GM12878 (cell line): ENCODE measurements at regions not wholly inside any gene's neighbourhood (a gene's known extent, or its start where the extent isn't known, plus 50 kb on each side); places are given as distances from the start of the nearest gene placed in this dataset.

Source experiments
- CEBPZ ChIP-seq: fragments of 150-350 bp; IDR thresholded peaks from 2 replicates; pipeline ENCODE4 v1.6.1; 2016; ENCODE audit warnings: low read depth, low read length
- CREM ChIP-seq: IDR thresholded peaks from 2 replicates; pipeline ENCODE4 v1.6.1; 2014; ENCODE audit warnings: antibody characterized with exemption, low read depth
- PBX3 ChIP-seq: IDR thresholded peaks from 2 replicates; pipeline ENCODE4 v1.6.1; 2011; ENCODE audit warnings: mild to moderate bottlenecking, low read depth, low read length, moderate library complexity; ENCODE audit not compliant: insufficient replicate concordance
- POLR2A ChIP-seq: IDR thresholded peaks from 2 replicates; pipeline ENCODE4 v1.6.1; 2011; ENCODE audit warnings: low read depth, mild to moderate bottlenecking, low read length
- RFX5 ChIP-seq: IDR thresholded peaks from 2 replicates; pipeline ENCODE4 v1.6.1; 2011; ENCODE audit warnings: low read depth, low read length, improper control_type of control experiment
- TF ChIP-seq, protein P1 (sequence below): fragments of 450-650 bp; IDR thresholded peaks from 2 replicates; pipeline ENCODE4 v1.6.1; 2017; ENCODE audit warnings: mild to moderate bottlenecking
- TF ChIP-seq, protein P2 (sequence below), 3 experiments: IDR thresholded peaks in 2 of 3; conservative IDR thresholded peaks in 1 of 3; 2 replicates each; pipeline ENCODE4 v1.5.1; 2011; ENCODE audit warnings: low read depth in 3 of 3, low read length in 3 of 3, mild to moderate bottlenecking in 3 of 3, control low read depth in 2 of 3, moderate library complexity in 2 of 3, inconsistent platforms in 1 of 3, mixed read lengths in 1 of 3; ENCODE audit not compliant: control insufficient read depth in 2 of 3, insufficient read depth in 1 of 3; ENCODE audit errors: extremely low read depth in 1 of 3

- TF ChIP-seq CEBPZ = no peak
- TF ChIP-seq RFX5 = no peak
- TF ChIP-seq, protein P1, sequence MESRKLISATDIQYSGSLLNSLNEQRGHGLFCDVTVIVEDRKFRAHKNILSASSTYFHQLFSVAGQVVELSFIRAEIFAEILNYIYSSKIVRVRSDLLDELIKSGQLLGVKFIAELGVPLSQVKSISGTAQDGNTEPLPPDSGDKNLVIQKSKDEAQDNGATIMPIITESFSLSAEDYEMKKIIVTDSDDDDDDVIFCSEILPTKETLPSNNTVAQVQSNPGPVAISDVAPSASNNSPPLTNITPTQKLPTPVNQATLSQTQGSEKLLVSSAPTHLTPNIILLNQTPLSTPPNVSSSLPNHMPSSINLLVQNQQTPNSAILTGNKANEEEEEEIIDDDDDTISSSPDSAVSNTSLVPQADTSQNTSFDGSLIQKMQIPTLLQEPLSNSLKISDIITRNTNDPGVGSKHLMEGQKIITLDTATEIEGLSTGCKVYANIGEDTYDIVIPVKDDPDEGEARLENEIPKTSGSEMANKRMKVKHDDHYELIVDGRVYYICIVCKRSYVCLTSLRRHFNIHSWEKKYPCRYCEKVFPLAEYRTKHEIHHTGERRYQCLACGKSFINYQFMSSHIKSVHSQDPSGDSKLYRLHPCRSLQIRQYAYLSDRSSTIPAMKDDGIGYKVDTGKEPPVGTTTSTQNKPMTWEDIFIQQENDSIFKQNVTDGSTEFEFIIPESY = no peak
- TF ChIP-seq PBX3 = no peak
- TF ChIP-seq, protein P2, sequence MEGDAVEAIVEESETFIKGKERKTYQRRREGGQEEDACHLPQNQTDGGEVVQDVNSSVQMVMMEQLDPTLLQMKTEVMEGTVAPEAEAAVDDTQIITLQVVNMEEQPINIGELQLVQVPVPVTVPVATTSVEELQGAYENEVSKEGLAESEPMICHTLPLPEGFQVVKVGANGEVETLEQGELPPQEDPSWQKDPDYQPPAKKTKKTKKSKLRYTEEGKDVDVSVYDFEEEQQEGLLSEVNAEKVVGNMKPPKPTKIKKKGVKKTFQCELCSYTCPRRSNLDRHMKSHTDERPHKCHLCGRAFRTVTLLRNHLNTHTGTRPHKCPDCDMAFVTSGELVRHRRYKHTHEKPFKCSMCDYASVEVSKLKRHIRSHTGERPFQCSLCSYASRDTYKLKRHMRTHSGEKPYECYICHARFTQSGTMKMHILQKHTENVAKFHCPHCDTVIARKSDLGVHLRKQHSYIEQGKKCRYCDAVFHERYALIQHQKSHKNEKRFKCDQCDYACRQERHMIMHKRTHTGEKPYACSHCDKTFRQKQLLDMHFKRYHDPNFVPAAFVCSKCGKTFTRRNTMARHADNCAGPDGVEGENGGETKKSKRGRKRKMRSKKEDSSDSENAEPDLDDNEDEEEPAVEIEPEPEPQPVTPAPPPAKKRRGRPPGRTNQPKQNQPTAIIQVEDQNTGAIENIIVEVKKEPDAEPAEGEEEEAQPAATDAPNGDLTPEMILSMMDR (IDR thresholded peaks at IDR 0.05 in 2 of 3, conservative IDR thresholded peaks at IDR 0.05 in 1 of 3; ENCODE audit: control insufficient read depth in 2 of 3, extremely low read depth in 1 of 3, insufficient read depth in 1 of 3, low read depth in 3 of 3, low read length in 3 of 3) = no peak
- TF ChIP-seq POLR2A = no peak
- TF ChIP-seq CREM = no peak
Measured at GRCh38 chr19:30672926-30673325, 300.7 kb downstream of the ZNF536 start.
